ENCODE measurements at regions not wholly inside any gene's neighbourhood (a gene's known extent, or its start where the extent isn't known, plus 50 kb on each side); places are given as distances from the start of the nearest gene placed in this dataset.

DNA sequence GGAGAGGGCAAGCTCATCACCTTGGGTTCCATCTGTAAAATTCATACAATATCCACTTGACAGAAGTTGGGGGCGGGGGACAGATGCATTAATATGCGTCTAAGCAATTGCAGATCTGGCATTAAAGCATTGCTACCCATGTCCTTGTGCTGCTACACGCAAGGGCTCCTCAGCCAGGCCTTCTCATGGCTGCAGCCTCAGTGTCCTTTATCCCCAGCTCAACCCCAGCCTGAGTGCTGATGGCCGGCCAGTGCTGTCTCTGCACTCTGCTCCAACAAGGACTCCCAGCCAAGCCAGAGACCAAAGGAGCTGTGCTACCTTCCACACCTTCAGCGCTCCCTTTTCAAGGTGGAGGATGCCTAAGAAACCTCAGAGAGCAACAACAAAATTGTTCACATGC, 188.5 kb upstream of the STXBP5 start:
- no peak overlapping the region for H3K4me3 ChIP-seq (replicated peaks; ENCODE audit: insufficient read depth, low read length)
- H3K27ac ChIP-seq (replicated peaks), result no peak overlapping the region
- H3K27me3 ChIP-seq (ENCODE audit: insufficient read depth, poor library complexity, severe bottlenecking), result no peaks in the 10 kb centered on the region
- TF ChIP-seq, protein P1, sequence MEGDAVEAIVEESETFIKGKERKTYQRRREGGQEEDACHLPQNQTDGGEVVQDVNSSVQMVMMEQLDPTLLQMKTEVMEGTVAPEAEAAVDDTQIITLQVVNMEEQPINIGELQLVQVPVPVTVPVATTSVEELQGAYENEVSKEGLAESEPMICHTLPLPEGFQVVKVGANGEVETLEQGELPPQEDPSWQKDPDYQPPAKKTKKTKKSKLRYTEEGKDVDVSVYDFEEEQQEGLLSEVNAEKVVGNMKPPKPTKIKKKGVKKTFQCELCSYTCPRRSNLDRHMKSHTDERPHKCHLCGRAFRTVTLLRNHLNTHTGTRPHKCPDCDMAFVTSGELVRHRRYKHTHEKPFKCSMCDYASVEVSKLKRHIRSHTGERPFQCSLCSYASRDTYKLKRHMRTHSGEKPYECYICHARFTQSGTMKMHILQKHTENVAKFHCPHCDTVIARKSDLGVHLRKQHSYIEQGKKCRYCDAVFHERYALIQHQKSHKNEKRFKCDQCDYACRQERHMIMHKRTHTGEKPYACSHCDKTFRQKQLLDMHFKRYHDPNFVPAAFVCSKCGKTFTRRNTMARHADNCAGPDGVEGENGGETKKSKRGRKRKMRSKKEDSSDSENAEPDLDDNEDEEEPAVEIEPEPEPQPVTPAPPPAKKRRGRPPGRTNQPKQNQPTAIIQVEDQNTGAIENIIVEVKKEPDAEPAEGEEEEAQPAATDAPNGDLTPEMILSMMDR (IDR thresholded peaks at IDR 0.05; ENCODE audit: insufficient read depth, low read length), result no peak
- TF ChIP-seq POLR2AphosphoS5 (IDR thresholded peaks at IDR 0.05; ENCODE audit: low read depth) (no peak), SPI1 (IDR thresholded peaks at IDR 0.05; ENCODE audit: borderline replicate concordance, low read depth) (no peak), GABPA (IDR thresholded peaks at IDR 0.05; ENCODE audit: low read depth) (no peak)
- TF ChIP-seq, protein P2, sequence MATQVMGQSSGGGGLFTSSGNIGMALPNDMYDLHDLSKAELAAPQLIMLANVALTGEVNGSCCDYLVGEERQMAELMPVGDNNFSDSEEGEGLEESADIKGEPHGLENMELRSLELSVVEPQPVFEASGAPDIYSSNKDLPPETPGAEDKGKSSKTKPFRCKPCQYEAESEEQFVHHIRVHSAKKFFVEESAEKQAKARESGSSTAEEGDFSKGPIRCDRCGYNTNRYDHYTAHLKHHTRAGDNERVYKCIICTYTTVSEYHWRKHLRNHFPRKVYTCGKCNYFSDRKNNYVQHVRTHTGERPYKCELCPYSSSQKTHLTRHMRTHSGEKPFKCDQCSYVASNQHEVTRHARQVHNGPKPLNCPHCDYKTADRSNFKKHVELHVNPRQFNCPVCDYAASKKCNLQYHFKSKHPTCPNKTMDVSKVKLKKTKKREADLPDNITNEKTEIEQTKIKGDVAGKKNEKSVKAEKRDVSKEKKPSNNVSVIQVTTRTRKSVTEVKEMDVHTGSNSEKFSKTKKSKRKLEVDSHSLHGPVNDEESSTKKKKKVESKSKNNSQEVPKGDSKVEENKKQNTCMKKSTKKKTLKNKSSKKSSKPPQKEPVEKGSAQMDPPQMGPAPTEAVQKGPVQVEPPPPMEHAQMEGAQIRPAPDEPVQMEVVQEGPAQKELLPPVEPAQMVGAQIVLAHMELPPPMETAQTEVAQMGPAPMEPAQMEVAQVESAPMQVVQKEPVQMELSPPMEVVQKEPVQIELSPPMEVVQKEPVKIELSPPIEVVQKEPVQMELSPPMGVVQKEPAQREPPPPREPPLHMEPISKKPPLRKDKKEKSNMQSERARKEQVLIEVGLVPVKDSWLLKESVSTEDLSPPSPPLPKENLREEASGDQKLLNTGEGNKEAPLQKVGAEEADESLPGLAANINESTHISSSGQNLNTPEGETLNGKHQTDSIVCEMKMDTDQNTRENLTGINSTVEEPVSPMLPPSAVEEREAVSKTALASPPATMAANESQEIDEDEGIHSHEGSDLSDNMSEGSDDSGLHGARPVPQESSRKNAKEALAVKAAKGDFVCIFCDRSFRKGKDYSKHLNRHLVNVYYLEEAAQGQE (IDR thresholded peaks at IDR 0.05; ENCODE audit: insufficient replicate concordance, low read depth), result no peak
- no peak for DNase-seq (ENCODE audit: low read depth in 1 of 2, low spot score in 1 of 2)

DNA sequence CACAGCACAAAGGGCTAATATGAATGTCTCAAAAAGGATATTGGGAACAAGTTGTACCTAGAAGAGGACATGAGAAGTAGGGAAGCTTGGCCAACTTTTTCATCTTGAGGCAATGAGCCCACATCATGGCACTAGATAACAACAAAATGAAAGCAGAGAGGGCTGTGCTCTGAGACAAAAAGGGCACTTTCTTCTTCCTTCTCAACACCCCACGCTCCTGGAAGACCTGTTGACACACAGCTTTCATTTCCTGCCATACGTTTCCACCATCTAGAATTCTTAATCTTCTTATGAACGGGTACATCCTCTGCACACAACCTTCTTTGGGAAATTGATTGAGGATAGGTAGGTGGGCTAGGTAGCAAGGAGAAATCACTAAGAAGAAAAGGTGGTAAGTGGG, 187.8 kb upstream of the STXBP5 start:
- H3K27me3 ChIP-seq (ENCODE audit: insufficient read depth, poor library complexity, severe bottlenecking), result no peaks in the 10 kb centered on the region
- no peak for DNase-seq (ENCODE audit: low read depth in 1 of 2, low spot score in 1 of 2)
- H3K4me3 ChIP-seq (replicated peaks; ENCODE audit: insufficient read depth, low read length), result no peak overlapping the region
- TF ChIP-seq, protein P1 (IDR thresholded peaks at IDR 0.05; ENCODE audit: insufficient read depth, low read length), result no peak
- TF ChIP-seq SPI1 (IDR thresholded peaks at IDR 0.05; ENCODE audit: borderline replicate concordance, low read depth) (no peak), POLR2AphosphoS5 (IDR thresholded peaks at IDR 0.05; ENCODE audit: low read depth) (no peak), GABPA (IDR thresholded peaks at IDR 0.05; ENCODE audit: low read depth) (no peak)
- TF ChIP-seq, protein P2 (IDR thresholded peaks at IDR 0.05; ENCODE audit: insufficient replicate concordance, low read depth), result no peak
- no peak overlapping the region for H3K27ac ChIP-seq (replicated peaks)

DNA sequence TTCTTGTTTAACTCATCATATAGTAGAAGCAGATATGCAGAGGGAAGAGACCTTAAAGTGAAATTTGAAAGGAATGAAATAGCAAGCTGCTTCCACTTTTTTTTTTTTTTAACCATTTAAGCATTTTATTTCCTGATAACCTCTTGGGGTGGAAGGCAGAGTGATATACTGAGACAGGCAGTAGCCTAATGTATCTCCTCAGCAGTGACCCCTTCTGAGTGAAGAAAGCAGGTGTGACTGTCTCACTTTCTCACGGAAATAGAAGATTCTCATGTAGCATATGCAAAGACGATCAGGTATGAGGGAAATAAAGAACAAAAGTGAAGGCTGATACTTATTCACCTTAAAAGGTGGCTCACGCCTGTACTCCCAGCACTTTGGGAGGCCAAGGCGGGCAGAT, 187.1 kb upstream of the STXBP5 start:
- Histone ChIP-seq H3K27me3 (ENCODE audit: insufficient read depth, poor library complexity, severe bottlenecking) (no peaks in the 10 kb centered on the region), H3K4me3 (replicated peaks; ENCODE audit: insufficient read depth, low read length) (no peak overlapping the region), H3K27ac (replicated peaks) (no peak overlapping the region)
- no peak for DNase-seq (ENCODE audit: low read depth in 1 of 2, low spot score in 1 of 2)
- TF ChIP-seq SPI1 (IDR thresholded peaks at IDR 0.05; ENCODE audit: borderline replicate concordance, low read depth), result no peak
- TF ChIP-seq POLR2AphosphoS5 (IDR thresholded peaks at IDR 0.05; ENCODE audit: low read depth), result no peak
- TF ChIP-seq, protein P2 (IDR thresholded peaks at IDR 0.05; ENCODE audit: insufficient replicate concordance, low read depth), result no peak
- no peak for TF ChIP-seq GABPA (IDR thresholded peaks at IDR 0.05; ENCODE audit: low read depth)
- TF ChIP-seq, protein P1 (IDR thresholded peaks at IDR 0.05; ENCODE audit: insufficient read depth, low read length), result no peak
